Iris pigment epithelial cell (primary cell): ENCODE measurements at regions not wholly inside any gene's neighbourhood (a gene's known extent, or its start where the extent isn't known, plus 50 kb on each side); places are given as distances from the start of the nearest gene placed in this dataset.
"Not testable (repeated sequence)": the region's sequence is repeated elsewhere in the genome, so short reads cannot be mapped to it uniquely, and the experiment has no call there.

Experiments
- DNase-seq: peaks from one replicate; pipeline ENCODE4 v3.0.0-alpha.2; 2011; ENCODE audit warnings: low read depth

DNA sequence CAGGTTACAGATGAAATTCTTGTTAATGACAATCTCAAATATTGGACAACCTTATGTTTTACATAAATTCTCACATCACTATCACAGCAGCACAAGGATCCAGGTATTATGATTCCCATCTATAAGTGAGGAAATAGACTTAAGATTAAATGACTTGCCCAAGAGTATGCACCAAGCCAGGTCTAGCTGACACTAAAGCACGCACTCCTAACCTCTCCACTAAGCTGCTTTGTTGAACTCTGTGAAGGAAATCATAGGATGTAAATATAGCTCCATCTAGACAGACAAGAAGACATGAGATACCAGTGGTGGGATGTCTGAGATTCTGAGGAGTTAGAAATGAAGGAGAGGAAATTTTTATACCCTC is 87.9 kb downstream of the PHLDA1 start:
- DNase-seq: peak; percentile 66

DNA sequence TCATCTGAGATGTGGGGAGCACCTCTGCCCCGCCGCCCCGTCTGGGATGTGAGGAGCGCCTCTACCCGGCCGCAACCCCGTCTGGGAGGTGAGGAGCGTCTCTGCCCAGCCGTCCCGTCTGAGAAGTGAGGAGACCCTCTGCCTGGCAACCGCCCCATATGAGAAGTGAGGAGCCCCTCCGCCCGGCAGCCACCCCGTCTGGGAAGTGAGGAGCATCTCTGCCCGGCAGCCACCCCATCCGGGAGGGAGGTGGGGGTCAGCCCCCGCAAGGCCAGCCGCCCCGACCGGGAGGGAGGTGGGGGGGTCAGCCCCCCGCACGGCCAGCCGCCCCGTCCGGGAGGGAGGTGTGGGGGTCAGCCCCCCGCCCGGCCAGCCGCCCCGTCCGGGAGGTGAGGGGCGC is 89.9 kb downstream of the PHLDA1 start:
- DNase-seq: not testable (repeated sequence)

DNA sequence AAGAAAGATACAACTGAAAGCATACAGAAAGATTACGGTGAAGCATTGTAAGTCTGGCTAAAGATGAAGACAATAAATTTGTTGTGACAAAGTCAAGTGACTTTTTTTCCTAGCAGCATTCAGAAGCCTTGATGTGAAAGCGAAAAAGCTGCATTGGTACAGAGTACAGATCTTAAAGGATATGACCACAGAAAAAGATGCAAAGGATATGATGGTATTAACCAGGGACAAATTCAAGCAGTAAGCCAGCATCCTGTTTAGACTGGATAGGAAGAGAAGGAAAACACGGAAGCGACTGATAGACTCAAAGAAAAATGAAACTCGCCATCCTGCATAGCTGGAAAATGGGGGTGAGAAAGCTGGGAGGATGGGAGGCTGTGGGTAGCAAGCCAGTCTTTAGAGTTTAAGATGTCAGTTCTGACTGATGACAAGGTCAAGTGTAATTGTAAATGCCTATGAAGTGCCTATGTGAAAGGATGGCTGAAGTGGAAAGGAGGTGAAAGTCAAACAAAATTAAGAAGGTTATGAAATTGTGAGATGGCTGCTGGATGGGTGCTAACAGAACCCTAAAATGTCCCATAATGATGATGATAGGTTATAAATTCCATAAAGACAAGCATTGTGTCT is 92.4 kb downstream of the PHLDA1 start:
- no peak for DNase-seq

DNA sequence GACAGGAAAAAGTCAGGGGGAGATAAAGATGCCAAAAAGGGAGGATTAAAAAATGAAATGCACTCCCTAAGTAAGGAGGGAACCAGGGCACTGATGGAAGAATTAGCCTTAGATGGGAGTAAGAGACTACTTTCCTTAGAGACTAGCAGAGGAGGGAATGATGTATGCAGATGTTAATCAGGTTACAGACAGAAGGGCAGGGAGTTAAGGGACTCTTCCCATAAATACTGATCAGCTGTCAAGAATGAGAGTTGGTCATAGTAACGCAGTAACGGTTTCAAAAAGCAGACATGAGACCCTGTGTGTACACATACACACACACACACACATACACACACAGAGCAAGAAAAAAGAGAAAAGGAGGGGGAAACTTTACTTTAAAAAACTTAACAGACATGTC is 93.4 kb downstream of the PHLDA1 start:
- no peak for DNase-seq

DNA sequence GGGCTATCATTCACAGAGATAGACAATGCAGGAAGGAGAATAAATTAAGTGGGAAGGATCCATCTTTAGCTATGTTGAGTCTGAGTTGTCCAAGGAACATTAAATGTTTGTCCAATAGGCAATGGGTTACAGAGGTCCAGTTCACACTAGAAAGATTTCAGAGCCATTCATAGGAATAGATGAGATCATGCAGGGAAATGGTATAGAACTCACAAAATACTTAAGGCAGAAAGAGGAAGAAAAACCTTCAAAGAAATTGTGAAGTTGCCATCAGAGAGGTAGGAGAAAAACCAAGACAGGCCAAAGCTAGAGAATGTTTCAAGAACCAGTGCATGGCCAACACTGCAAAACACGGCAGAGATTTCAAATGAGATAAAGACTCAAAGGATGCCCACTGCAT is 94.1 kb downstream of the PHLDA1 start:
- DNase-seq: no peak

DNA sequence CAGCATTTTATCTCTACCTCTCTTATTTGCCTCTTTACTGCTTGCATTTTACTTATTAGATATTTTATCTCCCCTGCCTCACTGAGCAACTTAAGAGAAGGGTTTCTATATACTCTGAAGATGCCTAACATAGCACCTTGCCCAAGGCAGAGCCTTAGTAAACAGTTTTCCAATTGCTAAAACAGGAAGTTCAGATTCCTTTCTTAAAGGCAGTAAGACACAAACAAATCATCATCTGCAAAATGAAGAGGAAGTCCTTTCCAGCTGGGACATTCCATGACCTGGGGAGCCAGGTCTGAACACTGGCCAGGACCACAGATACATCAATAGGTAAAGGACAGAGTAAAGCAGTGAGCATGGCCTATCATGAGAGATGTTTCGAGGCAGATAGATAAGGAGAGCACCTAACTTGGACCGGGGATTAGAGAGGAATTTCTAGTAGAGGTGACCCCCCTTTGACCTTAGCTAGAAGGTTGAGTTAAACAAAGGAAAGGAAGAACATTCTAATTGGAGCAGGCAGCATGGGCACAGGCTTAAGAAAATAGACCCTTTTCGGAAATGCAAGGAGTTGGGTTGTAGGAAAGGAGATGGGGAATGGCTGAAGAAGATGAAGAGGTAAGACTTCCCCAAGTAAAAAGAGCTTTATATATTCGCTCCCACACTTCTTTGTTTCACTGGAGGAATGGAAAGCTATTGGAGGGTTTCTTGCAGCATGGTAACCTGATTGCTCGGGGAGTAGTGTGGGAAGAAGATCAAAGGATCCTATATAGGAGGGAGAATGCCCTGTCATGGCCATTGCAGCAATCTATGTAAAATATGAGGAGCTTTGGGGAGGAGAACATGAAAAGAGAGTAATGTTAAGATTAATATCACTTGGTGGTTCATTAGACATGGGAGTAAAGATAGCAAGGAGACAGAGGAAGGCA is 94.8 kb downstream of the PHLDA1 start:
- no peak for DNase-seq

DNA sequence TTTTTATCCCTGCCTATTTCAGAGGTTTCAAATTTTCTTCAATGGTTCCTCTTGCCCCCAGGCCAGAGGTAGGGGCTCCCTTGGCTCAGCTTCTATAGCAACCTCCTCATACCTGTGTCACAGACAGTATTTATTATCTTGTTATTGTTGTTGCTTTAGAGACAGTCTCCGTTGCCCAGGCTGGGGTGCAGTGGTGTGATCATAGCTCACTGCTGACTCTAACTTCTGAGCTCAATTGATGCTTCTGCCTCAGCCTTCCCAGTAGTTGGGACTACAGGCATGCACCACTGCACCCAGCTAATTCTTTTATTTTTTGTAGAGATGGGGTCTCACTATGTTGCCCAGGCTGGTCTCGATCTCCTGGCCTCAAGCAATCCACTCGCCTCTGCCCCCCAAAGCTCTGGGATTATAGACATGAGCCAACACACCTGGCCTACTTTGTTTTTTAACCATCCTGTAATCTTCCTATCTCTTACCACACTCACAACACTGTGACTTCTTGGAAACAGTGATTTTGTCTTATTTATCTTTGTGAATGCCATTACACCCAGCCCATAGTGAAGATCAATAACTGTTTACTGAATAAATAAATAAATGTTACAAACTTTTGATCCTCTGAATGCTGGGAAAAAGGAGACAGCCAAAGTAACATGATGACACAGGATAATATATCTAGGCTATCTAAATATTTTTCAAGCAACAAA is 95.9 kb downstream of the PHLDA1 start:
- no peak for DNase-seq

DNA sequence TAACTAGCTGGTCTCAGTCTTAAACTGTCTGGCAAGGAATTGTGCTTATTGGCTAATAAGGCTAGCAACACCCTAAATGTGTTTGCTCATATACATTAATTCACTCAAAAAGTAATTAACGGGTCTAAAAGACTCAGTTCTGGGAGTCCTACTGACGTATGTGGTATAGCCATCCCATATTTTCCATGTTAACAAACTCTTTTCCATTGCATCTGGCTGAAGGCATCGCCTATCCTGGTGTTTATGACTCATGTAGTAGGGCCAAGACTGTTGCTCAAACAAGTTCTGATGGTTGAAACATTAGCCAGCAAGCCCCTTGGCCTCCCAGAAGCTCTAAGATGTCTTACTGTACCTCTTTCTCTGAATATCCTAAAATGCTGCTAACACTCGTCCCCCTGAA is 98.5 kb downstream of the PHLDA1 start:
- DNase-seq: peak; percentile 94

DNA sequence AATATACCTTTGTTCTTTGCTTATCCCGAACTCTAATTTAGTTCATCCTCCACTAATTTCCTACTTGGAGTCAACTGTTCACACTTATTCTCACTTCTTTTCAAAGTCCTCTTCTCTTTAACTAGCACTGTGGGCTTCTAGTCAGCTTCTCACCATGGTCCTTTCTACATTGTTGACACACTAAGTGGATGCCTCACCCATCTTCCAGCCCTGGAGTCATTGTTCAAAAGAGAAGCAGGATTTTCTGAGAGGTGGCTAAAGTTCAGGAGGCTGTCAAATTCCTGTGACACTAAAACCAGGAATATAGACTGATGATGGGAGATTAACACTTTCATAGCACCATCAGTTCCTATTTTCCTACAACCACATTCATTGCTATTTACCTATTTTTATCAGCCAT is 99.3 kb downstream of the PHLDA1 start:
- no peak for DNase-seq

DNA sequence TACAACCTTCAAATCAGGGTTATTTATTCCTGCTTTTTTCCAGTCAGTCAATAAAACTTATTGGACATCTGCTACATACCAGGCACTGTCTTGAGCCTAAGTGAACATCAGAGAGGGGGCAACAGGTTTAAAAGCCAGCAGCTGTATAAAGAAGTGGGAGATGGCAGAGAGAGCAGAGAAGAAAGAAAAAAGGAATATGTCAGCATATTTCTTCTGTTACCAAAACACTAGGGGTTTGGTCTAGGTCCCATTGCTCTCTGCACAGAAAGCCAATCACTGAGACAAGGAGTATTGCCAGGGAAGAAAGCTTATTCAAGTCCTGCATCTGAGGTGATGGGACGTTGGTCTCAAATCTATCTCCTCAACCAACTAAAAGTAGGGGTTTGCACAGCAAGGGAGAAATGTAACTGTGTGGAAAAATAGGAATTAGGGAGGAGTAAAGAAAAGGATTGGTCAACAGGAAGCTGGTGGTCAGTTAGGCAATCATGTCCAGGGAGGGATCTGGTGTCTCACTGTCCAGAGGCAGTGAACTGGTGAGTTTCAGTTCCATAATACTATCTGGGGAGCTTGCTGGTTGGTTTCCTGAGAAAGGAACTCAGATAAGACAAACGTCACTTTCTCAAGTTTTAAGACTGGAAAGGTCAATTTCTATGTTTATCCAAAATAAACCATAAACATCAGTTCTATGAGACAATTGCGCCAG is 107.5 kb downstream of the PHLDA1 start:
- peak; percentile 35 for DNase-seq

DNA sequence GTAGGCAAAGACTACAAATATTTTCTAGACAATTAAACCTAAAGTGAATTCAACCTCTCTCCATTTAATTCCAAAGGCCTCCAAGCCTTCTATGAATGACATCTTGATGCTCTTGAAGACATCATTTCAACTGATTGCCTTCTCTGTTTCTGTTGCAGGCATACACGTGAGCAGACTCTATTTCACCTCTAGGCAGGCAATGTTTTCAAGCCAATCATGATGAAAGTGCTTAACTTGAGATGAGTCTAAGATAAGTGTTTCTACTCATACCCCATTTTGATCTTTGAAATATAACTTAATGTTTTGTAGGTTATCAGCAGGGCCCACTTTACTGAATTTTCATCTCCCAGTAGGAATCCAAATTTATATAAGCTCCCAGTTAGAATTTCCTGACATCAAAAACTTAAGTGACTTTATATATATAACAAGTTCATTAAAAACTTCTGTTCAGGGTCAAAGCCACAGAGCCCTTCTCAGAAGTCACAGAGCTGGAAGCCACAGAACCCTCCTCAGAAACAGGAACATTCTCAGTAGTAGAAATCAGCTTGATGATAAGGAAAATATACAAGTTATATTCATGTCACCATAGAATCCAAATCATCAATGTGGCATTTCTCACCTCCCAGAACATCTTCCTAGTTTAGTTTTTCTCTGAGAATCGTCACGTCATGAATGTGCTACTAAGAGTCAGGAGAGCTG is 108.5 kb downstream of the PHLDA1 start:
- DNase-seq: no peak

DNA sequence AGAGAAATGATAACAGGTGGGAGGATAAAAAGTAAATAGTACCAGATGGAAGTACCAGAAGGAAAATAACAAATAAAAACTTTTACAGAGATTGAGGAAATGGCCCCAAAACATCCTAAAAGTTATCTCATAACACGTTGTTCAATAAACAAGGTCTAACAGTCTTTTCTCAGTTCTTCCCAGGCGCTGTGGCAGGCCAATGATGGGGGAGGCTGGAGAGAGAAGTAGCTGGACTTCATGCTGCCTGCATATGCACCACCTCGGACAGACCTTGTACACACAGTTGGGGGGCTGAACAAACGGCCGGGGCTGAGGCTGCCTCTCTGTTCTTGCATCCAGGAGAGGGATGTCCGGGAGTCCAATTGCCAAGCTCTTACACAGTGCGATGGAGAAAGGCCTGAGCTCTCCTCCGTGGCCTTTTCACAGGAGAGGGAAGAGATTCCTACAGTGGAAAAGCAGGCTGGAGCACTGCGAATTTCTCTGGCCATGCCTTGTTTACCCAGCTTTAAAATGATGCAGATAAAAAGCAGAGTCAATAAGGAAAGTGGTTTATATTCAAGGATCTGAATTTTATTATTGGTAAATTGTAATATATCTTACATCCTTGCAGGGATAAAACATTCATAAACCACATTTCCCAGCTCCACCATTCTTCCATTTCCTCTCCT is 109.8 kb downstream of the PHLDA1 start:
- no peak for DNase-seq

DNA sequence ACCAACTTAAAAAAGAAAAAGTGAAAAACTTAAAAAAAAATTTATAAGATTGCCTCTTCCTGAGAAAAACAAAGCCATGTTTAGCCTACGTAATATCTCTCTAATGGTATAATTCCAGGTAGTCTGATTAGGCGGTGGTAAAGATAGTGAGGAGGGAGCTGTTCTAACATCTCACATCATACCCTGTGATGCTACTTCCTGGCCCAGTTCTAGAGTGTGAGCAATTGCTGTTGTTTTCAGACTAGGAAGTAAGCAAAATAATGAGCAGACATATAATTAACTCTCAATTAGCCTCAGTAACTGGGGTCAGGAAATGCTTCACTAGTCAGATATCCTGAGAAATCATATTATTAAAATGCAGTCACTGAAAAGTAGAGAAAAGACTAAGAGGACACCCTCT is 113.9 kb downstream of the PHLDA1 start:
- no peak for DNase-seq

DNA sequence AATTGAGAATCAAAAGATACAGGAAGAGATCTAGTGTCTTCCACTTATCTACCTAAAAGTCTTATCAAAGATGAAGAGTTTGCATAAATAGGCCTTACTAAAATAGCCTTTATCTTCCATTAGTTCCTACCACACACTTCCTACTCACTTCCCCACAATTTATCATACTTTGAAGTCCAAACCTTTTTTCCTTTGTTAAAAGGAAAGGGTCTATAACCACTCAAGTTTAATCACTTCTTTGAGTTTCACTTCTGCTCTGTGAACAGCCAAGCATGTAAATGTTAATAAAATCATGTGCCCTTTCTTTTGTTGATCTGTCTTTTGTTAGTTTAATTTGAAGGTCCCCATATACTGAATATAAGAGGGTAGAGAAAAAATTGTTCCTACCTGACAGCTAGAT is 114.5 kb downstream of the PHLDA1 start:
- no peak for DNase-seq

DNA sequence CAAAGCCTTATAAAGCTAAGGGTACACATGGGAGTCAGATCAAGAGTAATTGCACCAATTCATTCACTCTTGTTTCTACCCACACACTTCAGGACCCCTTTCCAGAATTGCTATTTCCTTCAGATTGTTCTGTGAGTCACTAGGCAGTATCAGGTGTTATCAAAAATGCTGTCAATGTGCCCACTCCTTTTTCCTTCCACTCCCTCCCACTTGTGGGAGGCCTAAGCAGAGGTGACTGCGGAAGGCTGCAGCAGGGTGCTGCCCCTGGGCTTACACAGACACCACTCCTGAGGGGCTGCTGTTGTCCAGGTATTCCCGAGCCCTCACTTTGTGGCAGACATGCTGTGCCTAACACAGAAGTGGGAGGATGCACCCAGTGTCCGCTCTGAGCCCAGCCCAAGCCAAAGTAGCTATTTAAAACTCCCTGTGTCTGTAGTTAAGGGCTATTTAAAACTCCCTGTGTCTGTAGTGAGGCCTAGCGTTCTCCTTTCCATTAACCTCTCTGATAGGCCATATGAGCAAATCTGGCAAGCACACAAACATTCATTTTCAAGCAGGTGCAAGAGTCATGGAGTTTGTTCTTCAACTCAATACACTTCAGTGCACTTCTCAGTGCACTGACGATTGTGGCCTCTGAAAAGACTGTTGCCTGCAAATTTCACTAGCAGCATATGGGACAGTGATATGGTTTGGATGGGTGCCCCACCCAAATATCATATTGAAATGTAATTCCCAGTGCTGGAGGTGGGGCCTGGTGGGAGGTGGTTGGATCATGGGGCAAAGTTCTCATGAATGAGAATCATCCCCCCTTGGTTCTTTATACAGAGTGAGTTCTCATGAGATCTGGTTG is 117.8 kb downstream of the PHLDA1 start:
- DNase-seq: no peak

DNA sequence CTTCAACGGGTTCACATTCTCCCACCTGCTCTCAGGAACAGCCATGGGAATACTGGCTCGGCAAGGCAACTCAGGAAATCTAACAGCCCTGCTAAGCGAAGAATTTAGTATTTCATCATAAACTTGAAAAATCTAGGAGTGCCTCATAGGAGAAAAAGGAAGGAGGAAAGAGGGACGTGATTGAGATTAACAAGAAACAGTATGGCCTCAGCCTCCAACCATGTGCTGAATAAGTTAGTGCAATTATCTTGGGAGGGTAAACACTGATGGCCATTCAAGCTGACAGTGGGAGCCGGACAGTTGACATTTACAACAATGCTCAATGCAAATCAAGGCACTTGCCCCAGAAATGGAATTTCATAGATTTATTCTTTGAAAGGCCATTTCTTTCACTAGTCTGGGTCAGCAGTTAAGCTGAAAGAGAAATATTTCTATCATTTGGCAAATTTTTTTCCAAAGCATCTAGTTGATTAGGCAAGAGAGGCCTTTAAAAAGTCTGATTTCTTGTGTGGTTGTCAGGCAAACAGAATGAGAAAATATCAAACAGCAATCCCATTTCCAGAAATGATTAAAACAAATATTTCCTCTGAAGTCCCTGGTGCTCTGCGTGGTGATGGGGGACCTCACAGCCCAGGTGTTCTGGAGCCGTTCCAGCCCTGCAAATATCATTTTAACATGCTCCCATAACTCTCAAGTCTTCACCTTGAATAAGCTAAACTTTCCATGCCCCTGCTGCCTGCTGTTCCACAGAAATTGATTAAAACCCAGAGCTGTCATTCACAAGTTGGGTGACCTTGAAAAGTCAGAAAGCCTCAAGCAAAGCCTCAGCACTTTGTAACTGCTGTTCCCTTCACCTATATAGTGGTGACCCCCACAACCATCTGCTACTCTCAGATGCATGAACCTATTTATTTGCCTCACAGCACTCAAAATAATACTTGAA is 121.6 kb downstream of the PHLDA1 start:
- no peak for DNase-seq

DNA sequence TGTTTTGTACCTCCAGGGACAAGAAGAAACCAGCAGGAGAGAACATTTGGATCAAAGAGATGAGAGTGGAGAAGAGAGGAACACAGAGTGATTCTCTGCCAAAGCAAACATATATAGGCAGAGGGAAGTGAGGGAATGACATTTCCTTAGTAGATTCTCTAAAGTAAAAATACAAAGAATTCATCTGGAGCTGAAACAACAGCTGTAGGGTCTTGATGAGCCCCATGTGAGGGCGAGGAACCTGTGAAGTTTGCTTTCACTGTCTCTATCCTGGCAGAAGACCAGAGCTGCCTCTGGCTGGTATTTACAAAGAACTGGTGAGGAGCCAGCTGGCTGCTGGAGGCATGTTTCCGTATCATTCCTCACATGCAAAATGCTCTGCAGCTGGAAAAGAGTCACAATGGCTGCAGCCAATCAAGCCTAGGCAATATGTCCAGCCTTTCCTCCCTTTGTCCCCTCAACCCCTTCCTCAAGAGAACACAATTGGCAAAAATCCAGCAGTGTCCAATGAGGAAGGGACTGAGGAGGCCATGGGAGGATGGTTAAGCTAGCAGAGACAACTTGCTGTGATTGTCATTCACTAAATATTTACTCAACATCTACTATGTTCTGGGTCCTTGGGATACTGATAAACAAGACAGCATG is 122.5 kb downstream of the PHLDA1 start:
- peak; percentile 76 for DNase-seq

DNA sequence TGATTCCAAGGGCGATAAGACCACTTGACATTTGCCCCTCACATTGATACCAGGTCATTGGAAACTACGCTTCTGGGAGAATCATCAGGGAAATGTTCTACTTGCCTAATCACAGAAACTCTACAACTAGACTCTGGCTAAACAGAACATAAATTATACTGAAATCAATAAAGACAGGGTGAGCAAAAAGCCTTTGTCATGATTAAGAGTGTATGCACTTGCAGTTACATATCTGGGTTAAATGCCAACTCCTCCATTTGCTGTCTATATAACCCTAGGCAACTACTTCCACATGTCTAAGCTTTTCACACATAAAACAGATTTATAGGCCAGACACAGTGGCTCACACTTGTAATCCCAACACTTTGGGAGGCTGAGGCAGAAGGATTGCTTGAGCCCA is 125.7 kb downstream of the PHLDA1 start:
- no peak for DNase-seq
